ENCODE measurements at regions not wholly inside any gene's neighbourhood (a gene's known extent, or its start where the extent isn't known, plus 50 kb on each side); places are given as distances from the start of the nearest gene placed in this dataset.

DNA sequence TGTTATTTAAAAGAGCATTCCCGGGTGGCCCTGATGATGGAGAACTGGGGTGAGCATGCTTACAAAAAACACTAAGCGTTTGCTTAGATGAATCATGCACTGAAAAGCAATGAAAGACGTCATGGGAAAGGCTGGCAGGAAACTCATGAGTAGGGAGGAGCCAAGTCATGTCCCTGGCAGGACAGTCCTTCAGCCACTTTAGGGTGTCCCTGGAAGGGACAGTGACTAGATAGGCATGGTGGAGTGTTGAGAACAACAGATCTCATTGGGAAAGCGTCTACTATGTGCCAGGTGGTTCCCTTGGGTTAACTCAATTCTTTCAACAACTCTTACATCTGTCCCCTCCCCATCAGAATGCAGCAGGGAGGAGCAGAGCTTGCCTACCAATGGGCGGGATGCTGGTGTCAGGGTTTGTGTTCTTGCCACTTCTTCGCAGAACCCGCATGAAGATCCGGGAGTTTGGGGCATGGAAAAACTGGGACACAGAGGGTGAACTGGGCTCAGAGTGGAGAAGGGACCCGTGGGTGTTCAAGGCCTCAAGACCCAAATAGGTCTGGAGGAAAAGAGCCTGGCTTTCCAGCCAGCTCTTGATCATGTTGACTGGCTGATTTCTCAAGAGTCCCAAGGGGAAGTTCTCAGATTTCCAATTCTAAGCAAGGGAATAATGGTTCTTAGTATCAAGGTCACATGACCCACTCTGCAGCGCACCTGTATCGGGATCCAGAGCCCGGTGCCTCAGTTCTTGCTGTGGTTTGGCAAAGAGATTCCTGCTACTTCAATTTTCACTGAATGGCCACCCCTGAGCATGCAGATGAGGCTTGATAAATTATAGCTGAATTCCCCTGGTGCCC, 653.9 kb upstream of the TBX3 start:
- TF ChIP-seq, protein P1, sequence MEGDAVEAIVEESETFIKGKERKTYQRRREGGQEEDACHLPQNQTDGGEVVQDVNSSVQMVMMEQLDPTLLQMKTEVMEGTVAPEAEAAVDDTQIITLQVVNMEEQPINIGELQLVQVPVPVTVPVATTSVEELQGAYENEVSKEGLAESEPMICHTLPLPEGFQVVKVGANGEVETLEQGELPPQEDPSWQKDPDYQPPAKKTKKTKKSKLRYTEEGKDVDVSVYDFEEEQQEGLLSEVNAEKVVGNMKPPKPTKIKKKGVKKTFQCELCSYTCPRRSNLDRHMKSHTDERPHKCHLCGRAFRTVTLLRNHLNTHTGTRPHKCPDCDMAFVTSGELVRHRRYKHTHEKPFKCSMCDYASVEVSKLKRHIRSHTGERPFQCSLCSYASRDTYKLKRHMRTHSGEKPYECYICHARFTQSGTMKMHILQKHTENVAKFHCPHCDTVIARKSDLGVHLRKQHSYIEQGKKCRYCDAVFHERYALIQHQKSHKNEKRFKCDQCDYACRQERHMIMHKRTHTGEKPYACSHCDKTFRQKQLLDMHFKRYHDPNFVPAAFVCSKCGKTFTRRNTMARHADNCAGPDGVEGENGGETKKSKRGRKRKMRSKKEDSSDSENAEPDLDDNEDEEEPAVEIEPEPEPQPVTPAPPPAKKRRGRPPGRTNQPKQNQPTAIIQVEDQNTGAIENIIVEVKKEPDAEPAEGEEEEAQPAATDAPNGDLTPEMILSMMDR (IDR thresholded peaks at IDR 0.05; ENCODE audit: borderline replicate concordance, insufficient read depth, low read depth, low read length), result no peak
- no peak overlapping the region for H3K4me3 ChIP-seq (ENCODE audit: low read depth, low read length)

GRCh38 chr12:115336506-115336905, 652.5 kb upstream of the TBX3 start:
- TF ChIP-seq, protein P1 (IDR thresholded peaks at IDR 0.05; ENCODE audit: borderline replicate concordance, insufficient read depth, low read depth, low read length), result no peak
- no peak overlapping the region for H3K4me3 ChIP-seq (ENCODE audit: low read depth, low read length)

DNA sequence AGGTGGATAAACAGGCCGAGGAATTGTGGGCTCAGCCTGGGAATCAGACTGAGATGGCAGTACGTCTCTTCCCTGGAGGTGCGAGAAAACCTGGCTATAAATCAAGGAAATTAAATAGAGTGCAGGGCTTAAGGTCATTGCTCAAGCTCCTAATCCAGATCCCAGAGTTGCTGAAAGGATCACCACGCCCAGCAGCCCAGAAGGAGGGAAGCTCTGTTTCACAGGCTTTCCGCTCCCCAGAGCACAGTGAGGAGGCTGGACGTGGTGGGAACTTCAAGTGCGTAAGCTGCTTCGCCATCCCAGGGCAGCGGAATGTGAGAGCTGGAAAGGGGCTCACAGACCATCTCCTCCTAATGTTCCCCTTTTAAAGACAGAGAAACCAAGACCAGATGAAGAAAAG, 651.6 kb upstream of the TBX3 start:
- H3K4me3 ChIP-seq (ENCODE audit: low read depth, low read length), result no peak overlapping the region
- TF ChIP-seq, protein P1 (IDR thresholded peaks at IDR 0.05; ENCODE audit: borderline replicate concordance, insufficient read depth, low read depth, low read length), result no peak

- TF ChIP-seq, protein P1 (IDR thresholded peaks at IDR 0.05; ENCODE audit: borderline replicate concordance, insufficient read depth, low read depth, low read length), result no peak
Measured at GRCh38 chr12:115335048-115335447, 651.1 kb upstream of the TBX3 start.

DNA sequence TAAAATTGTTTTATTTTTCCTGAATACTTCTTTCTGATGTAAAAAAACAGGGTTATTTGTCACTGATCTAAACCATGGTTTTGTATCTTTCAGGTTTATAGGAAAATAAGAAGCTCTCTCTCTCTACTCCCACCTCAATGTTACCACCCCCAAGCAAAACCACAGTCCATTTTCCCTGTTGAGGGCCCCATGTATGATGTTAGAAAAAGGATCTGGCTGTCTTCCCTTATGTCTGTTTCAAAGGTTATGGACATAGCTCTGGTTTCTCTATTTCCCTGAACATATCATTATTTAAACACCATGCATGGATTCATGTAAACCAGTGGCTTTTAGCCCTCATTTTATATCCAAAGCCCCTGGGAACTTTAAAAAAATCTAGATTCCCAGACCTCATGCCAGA, 649.0 kb upstream of the TBX3 start:
- TF ChIP-seq, protein P1 (IDR thresholded peaks at IDR 0.05; ENCODE audit: borderline replicate concordance, insufficient read depth, low read depth, low read length), result no peak

More at GRCh38 chr12:115335048-115335447, 651.1 kb upstream of the TBX3 start:
- no peak overlapping the region for H3K4me3 ChIP-seq (ENCODE audit: low read depth, low read length)

GRCh38 chr12:115325858-115326257, 641.9 kb upstream of the TBX3 start:
- no peak overlapping the region for H3K4me3 ChIP-seq (ENCODE audit: low read depth, low read length)
- TF ChIP-seq, protein P1 (IDR thresholded peaks at IDR 0.05; ENCODE audit: borderline replicate concordance, insufficient read depth, low read depth, low read length), result no peak

More for the DNA sequence above, 649.0 kb upstream of the TBX3 start:
- no peak overlapping the region for H3K4me3 ChIP-seq (ENCODE audit: low read depth, low read length)

Data from GM12875 (cell line).